Muscle layer of duodenum (tissue), 2 donors: ENCODE measurements at regions not wholly inside any gene's neighbourhood (a gene's known extent, or its start where the extent isn't known, plus 50 kb on each side); places are given as distances from the start of the nearest gene placed in this dataset.

Source experiments
- H3K27ac ChIP-seq: one replicate; pipeline ENCODE4 v1.7.0; 2013; ENCODE audit warnings: mild to moderate bottlenecking, low read length
- H3K27me3 ChIP-seq: one replicate; pipeline ENCODE4 v1.7.0; 2013; ENCODE audit warnings: low read depth, mild to moderate bottlenecking, control low read depth, low read length
- H3K36me3 ChIP-seq, 2 donors: one replicate each; pipeline ENCODE4 v1.7.0; 2013; ENCODE audit warnings: low read length in 2 of 2, control low read depth in 1 of 2, mild to moderate bottlenecking in 1 of 2; ENCODE audit not compliant: insufficient read depth in 2 of 2, control insufficient read depth in 1 of 2
- H3K4me1 ChIP-seq, 2 donors: one replicate each; pipeline ENCODE4 v1.7.0; 2013; ENCODE audit warnings: low read length in 2 of 2, mild to moderate bottlenecking in 2 of 2, control low read depth in 1 of 2, moderate library complexity in 1 of 2; ENCODE audit not compliant: insufficient read depth in 2 of 2, control insufficient read depth in 1 of 2
- H3K4me3 ChIP-seq, 2 donors: one replicate each; pipeline ENCODE4 v1.7.0; 2013; ENCODE audit warnings: low read length in 2 of 2, low read depth in 1 of 2, mild to moderate bottlenecking in 1 of 2
- H3K9me3 ChIP-seq, 2 donors: one replicate each; pipeline ENCODE4 v1.7.0; 2013; ENCODE audit warnings: low read length in 2 of 2, control low read depth in 1 of 2, mild to moderate bottlenecking in 1 of 2; ENCODE audit not compliant: control insufficient read depth in 1 of 2
- donor health status: healthy.

GRCh38 chr14:25945746-25946145, 652.1 kb downstream of the NOVA1 start:
- Histone ChIP-seq H3K4me3 (no peak overlapping the region), H3K4me1 (no peaks in the 10 kb centered on the region), H3K9me3 (no peaks in the 10 kb centered on the region), H3K27me3 (no peaks in the 10 kb centered on the region), H3K36me3 (no peaks in the 10 kb centered on the region), H3K27ac (no peak overlapping the region)

- Histone ChIP-seq H3K4me3 (no peak overlapping the region), H3K27ac (no peak overlapping the region), H3K4me1 (no peaks in the 10 kb centered on the region), H3K36me3 (no peaks in the 10 kb centered on the region), H3K9me3 (no peaks in the 10 kb centered on the region), H3K27me3 (no peaks in the 10 kb centered on the region)
Observed at GRCh38 chr14:25944020-25944419, 653.8 kb downstream of the NOVA1 start.

- H3K27ac ChIP-seq: no peak overlapping the region
- H3K4me1 ChIP-seq: no peaks in the 10 kb centered on the region
- H3K36me3 ChIP-seq: no peaks in the 10 kb centered on the region
- no peaks in the 10 kb centered on the region for H3K27me3 ChIP-seq
- no peaks in the 10 kb centered on the region for H3K9me3 ChIP-seq
- H3K4me3 ChIP-seq: no peak overlapping the region
Observed at GRCh38 chr14:25943329-25943728, 654.5 kb downstream of the NOVA1 start.

- Histone ChIP-seq H3K4me3 (no peak overlapping the region), H3K9me3 (no peaks in the 10 kb centered on the region), H3K27ac (no peak overlapping the region), H3K27me3 (no peaks in the 10 kb centered on the region), H3K36me3 (no peaks in the 10 kb centered on the region), H3K4me1 (no peaks in the 10 kb centered on the region)
Observed at GRCh38 chr14:25942090-25942489, 655.7 kb downstream of the NOVA1 start.

- no peak overlapping the region for H3K27ac ChIP-seq
- H3K9me3 ChIP-seq: no peaks in the 10 kb centered on the region
- H3K4me3 ChIP-seq: no peak overlapping the region
- H3K27me3 ChIP-seq: no peaks in the 10 kb centered on the region
- H3K4me1 ChIP-seq: no peaks in the 10 kb centered on the region
- no peaks in the 10 kb centered on the region for H3K36me3 ChIP-seq
Observed at GRCh38 chr14:25933731-25934130, 664.1 kb downstream of the NOVA1 start.

- Histone ChIP-seq H3K36me3 (no peaks in the 10 kb centered on the region), H3K27me3 (no peaks in the 10 kb centered on the region), H3K27ac (no peak overlapping the region), H3K4me1 (no peaks in the 10 kb centered on the region), H3K4me3 (no peak overlapping the region), H3K9me3 (no peaks in the 10 kb centered on the region)
Observed at GRCh38 chr14:25929881-25930615, 667.8 kb downstream of the NOVA1 start.

- Histone ChIP-seq H3K27me3 (no peaks in the 10 kb centered on the region), H3K9me3 (no peaks in the 10 kb centered on the region), H3K27ac (no peak overlapping the region), H3K4me1 (no peaks in the 10 kb centered on the region), H3K4me3 (no peak overlapping the region), H3K36me3 (no peaks in the 10 kb centered on the region)
Observed at GRCh38 chr14:25911831-25912230, 686.0 kb downstream of the NOVA1 start.

GRCh38 chr14:25909045-25909747, 688.6 kb downstream of the NOVA1 start:
- Histone ChIP-seq H3K4me1 (no peaks in the 10 kb centered on the region), H3K27me3 (no peaks in the 10 kb centered on the region), H3K9me3 (no peaks in the 10 kb centered on the region), H3K27ac (no peak overlapping the region), H3K36me3 (no peaks in the 10 kb centered on the region), H3K4me3 (no peak overlapping the region)

GRCh38 chr14:25908277-25909044, 689.4 kb downstream of the NOVA1 start:
- no peaks in the 10 kb centered on the region for H3K27me3 ChIP-seq
- H3K36me3 ChIP-seq: no peaks in the 10 kb centered on the region
- no peaks in the 10 kb centered on the region for H3K4me1 ChIP-seq
- no peak overlapping the region for H3K4me3 ChIP-seq
- H3K9me3 ChIP-seq: no peaks in the 10 kb centered on the region
- no peak overlapping the region for H3K27ac ChIP-seq

- H3K9me3 ChIP-seq: no peaks in the 10 kb centered on the region
- no peak overlapping the region for H3K4me3 ChIP-seq
- no peaks in the 10 kb centered on the region for H3K36me3 ChIP-seq
- H3K4me1 ChIP-seq: no peaks in the 10 kb centered on the region
- no peak overlapping the region for H3K27ac ChIP-seq
- no peaks in the 10 kb centered on the region for H3K27me3 ChIP-seq
Observed at GRCh38 chr14:25904446-25904845, 693.4 kb downstream of the NOVA1 start.

- H3K27me3 ChIP-seq: no peaks in the 10 kb centered on the region
- H3K36me3 ChIP-seq: no peaks in the 10 kb centered on the region
- no peak overlapping the region for H3K4me3 ChIP-seq
- H3K27ac ChIP-seq: no peak overlapping the region
- no peaks in the 10 kb centered on the region for H3K4me1 ChIP-seq
- no peaks in the 10 kb centered on the region for H3K9me3 ChIP-seq
Observed at GRCh38 chr14:25899197-25899596, 698.6 kb downstream of the NOVA1 start.
